ENCODE measurements at regions not wholly inside any gene's neighbourhood (a gene's known extent, or its start where the extent isn't known, plus 50 kb on each side); places are given as distances from the start of the nearest gene placed in this dataset.

DNA sequence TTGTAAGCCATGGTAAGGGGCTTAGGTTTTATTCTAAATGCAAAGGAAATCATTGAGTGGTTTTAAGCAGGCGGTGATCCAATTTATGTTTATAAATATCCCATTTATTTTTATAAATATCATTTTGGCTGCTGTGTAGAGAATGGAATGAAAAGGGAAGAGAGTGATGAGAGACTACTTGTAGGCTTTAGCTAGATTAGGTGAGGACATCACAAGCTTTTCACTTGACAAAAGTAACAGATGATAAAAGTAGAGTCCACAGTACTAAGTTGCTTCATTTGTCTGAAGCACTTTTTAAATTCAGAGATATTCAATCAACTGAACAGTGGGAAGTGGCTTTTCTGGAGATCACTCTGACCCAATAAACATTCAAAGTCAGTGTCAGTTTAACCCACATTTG lies 65.4 kb upstream of the FSHR start (continued):
- no peak for TF ChIP-seq NRF1 (conservative IDR thresholded peaks at IDR 0.05; ENCODE audit: low read depth, low read length)
- TF ChIP-seq, protein P1, sequence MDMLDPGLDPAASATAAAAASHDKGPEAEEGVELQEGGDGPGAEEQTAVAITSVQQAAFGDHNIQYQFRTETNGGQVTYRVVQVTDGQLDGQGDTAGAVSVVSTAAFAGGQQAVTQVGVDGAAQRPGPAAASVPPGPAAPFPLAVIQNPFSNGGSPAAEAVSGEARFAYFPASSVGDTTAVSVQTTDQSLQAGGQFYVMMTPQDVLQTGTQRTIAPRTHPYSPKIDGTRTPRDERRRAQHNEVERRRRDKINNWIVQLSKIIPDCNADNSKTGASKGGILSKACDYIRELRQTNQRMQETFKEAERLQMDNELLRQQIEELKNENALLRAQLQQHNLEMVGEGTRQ (IDR thresholded peaks at IDR 0.05; ENCODE audit: borderline replicate concordance, low read depth, low read length), result no peak
- TF ChIP-seq POLR2AphosphoS2 (IDR thresholded peaks at IDR 0.05; ENCODE audit: low read depth, low read length), result no peak
- TF ChIP-seq POU2F2 (IDR thresholded peaks at IDR 0.05; ENCODE audit: borderline replicate concordance, low read depth, low read length), result no peak
- no peak for TF ChIP-seq RAD21 (IDR thresholded peaks at IDR 0.05; ENCODE audit: insufficient read depth, low read depth, low read length)
- TF ChIP-seq JUND (IDR thresholded peaks at IDR 0.05; ENCODE audit: low read depth, low read length), result no peak

DNA sequence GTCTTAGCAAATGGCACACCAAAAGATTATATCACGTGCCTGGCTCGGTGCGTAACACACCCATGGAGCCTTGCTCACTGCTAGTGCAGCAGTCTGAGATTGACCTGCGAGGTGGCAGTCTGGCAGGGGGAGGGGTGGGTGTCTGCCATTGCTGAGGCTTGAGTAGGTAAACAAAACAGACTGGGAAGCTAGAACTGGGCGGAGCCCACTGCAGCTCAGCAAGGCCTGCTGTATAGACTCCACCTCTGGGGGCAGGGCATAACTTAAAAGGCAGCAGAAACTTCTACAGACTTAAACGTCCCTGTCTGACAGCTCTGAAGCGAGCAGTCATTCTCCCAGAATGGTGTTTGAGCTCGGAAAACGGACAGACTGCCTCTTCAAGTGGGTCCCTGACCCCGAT lies 55.9 kb upstream of the FSHR start:
- intact Hi-C loops (cut with micrococcal nuclease; ENCODE audit: unreplicated experiment) (no loop called here), in situ Hi-C loops (cut with MboI) (no loop called here)
- 22% methylated on average over 10 of the region's 10 CpGs for WGBS (ENCODE audit: insufficient coverage, insufficient replicate concordance, low lambda C conversion rate, missing lambda C conversion rate)

More for the DNA sequence above, 55.9 kb upstream of the FSHR start:
- Histone ChIP-seq H3K4me2 (ENCODE audit: control insufficient read depth, insufficient read depth) (no peak overlapping the region), H3K4me3 (no peak overlapping the region), H2AFZ (ENCODE audit: control insufficient read depth, low read depth, low read length) (no peak overlapping the region), H3K27me3 (replicated peaks in 1 of 2; ENCODE audit: control insufficient read depth in 2 of 2, insufficient read depth in 2 of 2, low read length in 1 of 2) (no peaks in the 10 kb centered on the region), H3K9me3 (replicated peaks; ENCODE audit: control insufficient read depth, insufficient read depth, low read length) (no peaks in the 10 kb centered on the region), H3K36me3 (ENCODE audit: control insufficient read depth in 2 of 2, insufficient read depth in 2 of 2, low read length in 1 of 2) (no peaks in the 10 kb centered on the region), H3K79me2 (ENCODE audit: control insufficient read depth, insufficient read depth, low read length) (no peaks in the 10 kb centered on the region), H3K4me1 (ENCODE audit: control insufficient read depth, insufficient read depth, low read length) (no peaks in the 10 kb centered on the region), H3K9ac (ENCODE audit: control insufficient read depth, insufficient read depth, low read length) (no peak overlapping the region), H4K20me1 (ENCODE audit: control insufficient read depth, insufficient read depth) (no peaks in the 10 kb centered on the region), H3K27ac (ENCODE audit: control insufficient read depth, insufficient read depth) (no peak overlapping the region)
- no TSS peak for BruUV-seq (replicated peaks)
- ATAC-seq, result no peak
- ChIA-PET POLR2A (no interaction called here), SMC1A (ENCODE audit: uncharacterized antibody, unreplicated experiment) (no interaction called here), CTCF (no interaction called here), RAD21 (ENCODE audit: unreplicated experiment) (no interaction called here)
- TF ChIP-seq FOXK2 (IDR thresholded peaks at IDR 0.05) (no peak), POLR2A (IDR thresholded peaks at IDR 0.05; ENCODE audit: low read depth, low read length) (no peak), TBL1XR1 (IDR thresholded peaks at IDR 0.05; ENCODE audit: low read depth, low read length) (no peak), NBN (IDR thresholded peaks at IDR 0.05) (no peak), DPF2 (IDR thresholded peaks at IDR 0.05) (no peak), NFYB (IDR thresholded peaks at IDR 0.05; ENCODE audit: insufficient read depth, low read depth, low read length) (no peak), GATAD2B (conservative IDR thresholded peaks at IDR 0.05; ENCODE audit: low read depth) (no peak), RBBP5 (conservative IDR thresholded peaks at IDR 0.05) (no peak), SIX5 (IDR thresholded peaks at IDR 0.05; ENCODE audit: low read depth, low read length, severe bottlenecking) (no peak), EED (IDR thresholded peaks at IDR 0.05; ENCODE audit: low read depth) (no peak)
- FAIRE-seq, result no peak
- no peak for DNase-seq (ENCODE audit: low read depth, low spot score)
